H9 (cell line): ENCODE measurements at regions not wholly inside any gene's neighbourhood (a gene's known extent, or its start where the extent isn't known, plus 50 kb on each side); places are given as distances from the start of the nearest gene placed in this dataset.

Source experiments
- DNase-seq: peaks from one replicate; pipeline ENCODE4 v3.0.0-alpha.2; 2017
- H2AFZ ChIP-seq: one replicate; pipeline ENCODE4 v1.6.1; 2013; ENCODE audit warnings: mild to moderate bottlenecking, low read length, control low read depth, moderate library complexity
- H2AK5ac ChIP-seq: 2 replicates; pipeline ENCODE4 v1.6.1; 2013; ENCODE audit warnings: low read length, control low read depth, mixed read lengths; ENCODE audit not compliant: insufficient read length
- H2BK120ac ChIP-seq: one replicate; pipeline ENCODE4 v1.6.1; 2013; ENCODE audit warnings: low read depth, mild to moderate bottlenecking, low read length, control low read depth, inconsistent platforms; ENCODE audit not compliant: poor library complexity, severe bottlenecking
- H2BK12ac ChIP-seq: 2 replicates; pipeline ENCODE4 v1.6.1; 2013; ENCODE audit warnings: low read length, control low read depth, mixed read lengths, low read depth; ENCODE audit not compliant: insufficient read length
- H2BK15ac ChIP-seq: 2 replicates; pipeline ENCODE4 v1.6.1; 2013; ENCODE audit warnings: low read depth, low read length, control low read depth
- H2BK20ac ChIP-seq: one replicate; pipeline ENCODE4 v1.6.1; 2013; ENCODE audit warnings: low read depth, mild to moderate bottlenecking, low read length, control low read depth, inconsistent platforms; ENCODE audit not compliant: poor library complexity, severe bottlenecking
- H2BK5ac ChIP-seq: 2 replicates; pipeline ENCODE4 v1.6.1; 2013; ENCODE audit warnings: low read length, control low read depth, mixed read lengths; ENCODE audit not compliant: insufficient read length
- H3K14ac ChIP-seq: 2 replicates; pipeline ENCODE4 v1.6.1; 2013; ENCODE audit warnings: low read length, control low read depth; ENCODE audit not compliant: insufficient read depth
- H3K18ac ChIP-seq: 2 replicates; pipeline ENCODE4 v1.6.1; 2013; ENCODE audit warnings: low read depth, mild to moderate bottlenecking, mixed read lengths, low read length, control low read depth; ENCODE audit not compliant: insufficient read length
- H3K23ac ChIP-seq: 2 replicates; pipeline ENCODE4 v1.6.1; 2013; ENCODE audit warnings: low read length, control low read depth, mixed read lengths, low read depth; ENCODE audit not compliant: insufficient read length
- H3K23me2 ChIP-seq: 2 replicates; pipeline ENCODE4 v1.6.1; 2013; ENCODE audit warnings: low read depth, mild to moderate bottlenecking, mixed read lengths, low read length, control low read depth; ENCODE audit not compliant: insufficient read length, poor library complexity, severe bottlenecking
- H3K27ac ChIP-seq: 2 replicates; pipeline ENCODE4 v1.5.1; 2013; ENCODE audit warnings: low read length, control low read depth, mixed read lengths, low read depth; ENCODE audit not compliant: insufficient read length
- H3K27me3 ChIP-seq: 2 replicates; pipeline ENCODE4 v1.6.1; 2013; ENCODE audit warnings: low read length, control low read depth, inconsistent platforms; ENCODE audit not compliant: insufficient read depth
- H3K4ac ChIP-seq: 2 replicates; pipeline ENCODE4 v1.6.1; 2013; ENCODE audit warnings: low read depth, mild to moderate bottlenecking, control low read depth, inconsistent platforms, low read length, moderate library complexity
- H3K4me1 ChIP-seq: 2 replicates; pipeline ENCODE4 v1.6.1; 2013; ENCODE audit warnings: low read length, control low read depth, inconsistent platforms; ENCODE audit not compliant: insufficient read depth
- H3K4me2 ChIP-seq: 2 replicates; pipeline ENCODE4 v1.6.1; 2013; ENCODE audit warnings: low read length, control low read depth, mixed read lengths; ENCODE audit not compliant: insufficient read length, insufficient read depth
- H3K56ac ChIP-seq: 2 replicates; pipeline ENCODE4 v1.6.1; 2013; ENCODE audit warnings: low read depth, mild to moderate bottlenecking, mixed read lengths, low read length, control low read depth; ENCODE audit not compliant: insufficient read length
- H3K79me1 ChIP-seq: 2 replicates; pipeline ENCODE4 v1.6.1; 2013; ENCODE audit warnings: low read depth, mild to moderate bottlenecking, moderate library complexity, low read length, control low read depth, inconsistent platforms; ENCODE audit not compliant: insufficient read depth, poor library complexity, severe bottlenecking
- H3K79me2 ChIP-seq: 2 replicates; pipeline ENCODE4 v1.6.1; 2013; ENCODE audit warnings: low read length, control low read depth, inconsistent platforms; ENCODE audit not compliant: insufficient read depth
- H3K9ac ChIP-seq: 2 replicates; pipeline ENCODE4 v1.6.1; 2013; ENCODE audit warnings: low read length, control low read depth, mixed read lengths; ENCODE audit not compliant: insufficient read length; ENCODE audit errors: extremely low read depth
- H3K9me3 ChIP-seq: one replicate; pipeline ENCODE4 v1.6.1; 2013; ENCODE audit warnings: low read depth, low read length, inconsistent platforms; ENCODE audit not compliant: control insufficient read depth
- H3T11ph ChIP-seq: one replicate; pipeline ENCODE4 v1.6.1; 2013; ENCODE audit warnings: mild to moderate bottlenecking, low read length, control low read depth, inconsistent platforms
- H4K20me1 ChIP-seq: one replicate; pipeline ENCODE4 v1.6.1; 2013; ENCODE audit not compliant: control insufficient read depth, insufficient read length, insufficient read depth
- H4K5ac ChIP-seq: 2 replicates; pipeline ENCODE4 v1.6.1; 2013; ENCODE audit warnings: low read depth, mild to moderate bottlenecking, mixed read lengths, low read length, control low read depth; ENCODE audit not compliant: insufficient read length
- H4K8ac ChIP-seq: replicated peaks from 2 replicates; pipeline ENCODE4 v1.6.1; 2013; ENCODE audit warnings: low read length, control low read depth, mixed read lengths, low read depth; ENCODE audit not compliant: insufficient read length
- H4K91ac ChIP-seq: 2 replicates; pipeline ENCODE4 v1.6.1; 2013; ENCODE audit warnings: low read depth, mild to moderate bottlenecking, moderate library complexity, mixed read lengths, low read length, control low read depth; ENCODE audit not compliant: insufficient read length
- H3K27ac Mint-ChIP-seq, 3 experiments: 2 replicates in 2 of 3; 3 replicates in 1 of 3; pipeline ENCODE4 v1.8.0; 2020 to 2021; ENCODE audit warnings: mixed read lengths in 3 of 3, mild to moderate bottlenecking in 1 of 3, moderate library complexity in 1 of 3
- H3K27me3 Mint-ChIP-seq: 2 replicates; pipeline ENCODE4 v1.8.0; 2021; ENCODE audit warnings: low read depth, mild to moderate bottlenecking, moderate library complexity, mixed read lengths
- H3K36me3 Mint-ChIP-seq, 3 experiments: 2 replicates in 2 of 3; 3 replicates in 1 of 3; pipeline ENCODE4 v1.8.0; 2020 to 2021; ENCODE audit warnings: low read depth in 3 of 3, mixed read lengths in 3 of 3; ENCODE audit not compliant: insufficient read depth in 1 of 3
- H3K4me1 Mint-ChIP-seq, 2 experiments: 2 replicates each; pipeline ENCODE4 v1.8.0; 2020; ENCODE audit warnings: mixed read lengths in 2 of 2
- H3K4me3 Mint-ChIP-seq, 2 experiments: 2 replicates in 1 of 2; 3 replicates in 1 of 2; pipeline ENCODE4 v1.8.0; 2020 to 2021; ENCODE audit warnings: mild to moderate bottlenecking in 2 of 2, mixed read lengths in 2 of 2, moderate library complexity in 1 of 2
- H3K9me3 Mint-ChIP-seq, 2 experiments: 2 replicates in 1 of 2; 3 replicates in 1 of 2; pipeline ENCODE4 v1.8.0; 2020; ENCODE audit warnings: mild to moderate bottlenecking in 2 of 2, mixed read lengths in 2 of 2, moderate library complexity in 1 of 2
- WGBS: extraction: QIAGEN DNeasy Blood & Tissue Kit; methylation state at CpG from one replicate; pipeline ENCODE4 v1.1.7; 2013; ENCODE audit warnings: missing lambda C conversion rate, low lambda C conversion rate, mixed read lengths; ENCODE audit not compliant: insufficient read length; ENCODE audit errors: extremely low coverage; 5-methylcytosine and 5-hydroxymethylcytosine counted together
- TF ChIP-seq, protein P1 (sequence below): fragments of 200-600 bp; sonication (generic); conservative IDR thresholded peaks from 3 replicates; pipeline ENCODE4 v1.8.0; 2021; ENCODE audit warnings: antibody characterized with exemption, mild to moderate bottlenecking

DNA sequence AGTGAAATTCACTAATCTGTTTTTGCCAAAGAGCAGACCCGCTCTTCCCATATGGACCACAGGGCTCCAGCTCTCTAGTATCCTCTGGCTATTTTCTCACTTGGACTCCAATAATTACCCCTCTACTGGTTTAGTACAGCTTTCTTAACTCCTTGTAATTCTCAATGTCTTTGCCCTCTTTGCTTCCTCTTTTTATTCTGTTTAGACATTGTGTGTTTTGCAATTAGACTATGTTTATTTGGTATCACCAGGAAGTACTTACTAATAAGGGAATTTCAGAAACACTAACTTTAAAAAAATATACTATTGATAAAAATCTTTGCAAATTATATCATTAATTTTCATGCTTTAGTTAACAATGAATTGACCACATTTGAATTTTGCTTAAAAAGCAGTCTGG lies 111.6 kb upstream of the OBI1 start:
- peaks cover 5 to 12% of the 10 kb centered on the region in 2 experiments for H3K4me1 Mint-ChIP-seq
- H3K27me3 Mint-ChIP-seq, result no peaks in the 10 kb centered on the region
- H3K23me2 ChIP-seq, result no peaks in the 10 kb centered on the region
- no peaks in the 10 kb centered on the region for H3K9me3 Mint-ChIP-seq
- H3K18ac ChIP-seq, result no peak overlapping the region
- no peaks in the 10 kb centered on the region for H3K9me3 ChIP-seq
- TF ChIP-seq, protein P1, sequence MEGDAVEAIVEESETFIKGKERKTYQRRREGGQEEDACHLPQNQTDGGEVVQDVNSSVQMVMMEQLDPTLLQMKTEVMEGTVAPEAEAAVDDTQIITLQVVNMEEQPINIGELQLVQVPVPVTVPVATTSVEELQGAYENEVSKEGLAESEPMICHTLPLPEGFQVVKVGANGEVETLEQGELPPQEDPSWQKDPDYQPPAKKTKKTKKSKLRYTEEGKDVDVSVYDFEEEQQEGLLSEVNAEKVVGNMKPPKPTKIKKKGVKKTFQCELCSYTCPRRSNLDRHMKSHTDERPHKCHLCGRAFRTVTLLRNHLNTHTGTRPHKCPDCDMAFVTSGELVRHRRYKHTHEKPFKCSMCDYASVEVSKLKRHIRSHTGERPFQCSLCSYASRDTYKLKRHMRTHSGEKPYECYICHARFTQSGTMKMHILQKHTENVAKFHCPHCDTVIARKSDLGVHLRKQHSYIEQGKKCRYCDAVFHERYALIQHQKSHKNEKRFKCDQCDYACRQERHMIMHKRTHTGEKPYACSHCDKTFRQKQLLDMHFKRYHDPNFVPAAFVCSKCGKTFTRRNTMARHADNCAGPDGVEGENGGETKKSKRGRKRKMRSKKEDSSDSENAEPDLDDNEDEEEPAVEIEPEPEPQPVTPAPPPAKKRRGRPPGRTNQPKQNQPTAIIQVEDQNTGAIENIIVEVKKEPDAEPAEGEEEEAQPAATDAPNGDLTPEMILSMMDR, result no peak
- H3K9ac ChIP-seq, result no peak overlapping the region
- no peak overlapping the region for H2BK12ac ChIP-seq
- H3K27ac Mint-ChIP-seq, result no peak overlapping the region
- no peak overlapping the region for H3K56ac ChIP-seq
- H2BK20ac ChIP-seq, result no peak overlapping the region
- no peak for DNase-seq
- no peaks in the 10 kb centered on the region for H3K27me3 ChIP-seq
- no peak overlapping the region for H3K4me2 ChIP-seq
- no peak overlapping the region for H4K8ac ChIP-seq
- no peak overlapping the region for H2BK15ac ChIP-seq
- H3T11ph ChIP-seq, result no peak overlapping the region
- no peak overlapping the region for H2BK120ac ChIP-seq
- no peak overlapping the region for H2AFZ ChIP-seq
- no peaks in the 10 kb centered on the region for H3K79me1 ChIP-seq
- H3K4me3 Mint-ChIP-seq, result no peak overlapping the region
- H4K20me1 ChIP-seq, result no peaks in the 10 kb centered on the region
- no peak overlapping the region for H4K5ac ChIP-seq
- H3K23ac ChIP-seq, result no peak overlapping the region
- no peaks in the 10 kb centered on the region for H3K36me3 Mint-ChIP-seq
- H3K4ac ChIP-seq, result no peak overlapping the region
- H3K4me1 ChIP-seq, result no peaks in the 10 kb centered on the region
- no peak overlapping the region for H2BK5ac ChIP-seq
- no peak overlapping the region for H4K91ac ChIP-seq
- H2AK5ac ChIP-seq, result no peak overlapping the region
- H3K14ac ChIP-seq, result no peak overlapping the region
- no peak overlapping the region for H3K27ac ChIP-seq
- no CpG with 5 or more reads among the region's 1 CpG for WGBS
- no peaks in the 10 kb centered on the region for H3K79me2 ChIP-seq
